Stimulated activated CD4-positive, alpha-beta T cell treated with anti-CD3 and anti-CD28 coated beads, Interleukin-2, amount 100 ng/mL, for 24 hours (primary cell): ENCODE measurements at regions not wholly inside any gene's neighbourhood (a gene's known extent, or its start where the extent isn't known, plus 50 kb on each side); places are given as distances from the start of the nearest gene placed in this dataset.
A peak's percentile ranks its signal among the peaks of the same experiment; 100 is the strongest.

Source experiments
- DNase-seq, 2 donors: peaks; one replicate each; pipeline ENCODE4 v3.0.0-alpha.2; 2020

- no peak for DNase-seq
Observed at GRCh38 chr12:88251798-88252197, 109.7 kb downstream of the TMTC3 start.

GRCh38 chr12:88253371-88253978 lies 111.4 kb downstream of the TMTC3 start:
- no peak for DNase-seq

GRCh38 chr12:88255224-88255623 lies 113.1 kb downstream of the TMTC3 start:
- DNase-seq = no peak

GRCh38 chr12:88255847-88256246 lies 113.7 kb downstream of the TMTC3 start:
- no peak for DNase-seq

DNA sequence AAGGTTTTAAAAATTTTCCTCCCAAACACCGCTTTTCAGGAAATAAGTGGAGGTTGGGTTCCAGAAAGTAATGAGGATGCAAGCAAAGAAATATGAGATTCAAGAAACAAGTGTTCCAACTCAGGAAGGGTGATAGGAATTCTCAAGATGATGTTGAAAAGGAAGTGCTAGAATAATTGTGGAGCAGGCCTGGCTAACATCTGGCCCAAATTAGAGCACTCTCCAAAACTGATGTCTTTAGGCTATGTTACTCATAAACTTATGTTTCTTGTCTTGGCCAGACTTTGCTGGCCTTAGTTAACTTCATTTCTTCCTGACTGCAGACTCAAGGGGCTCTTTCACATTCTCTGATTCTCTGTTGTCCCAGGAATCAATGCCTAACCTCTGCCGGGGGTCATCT lies 116.3 kb downstream of the TMTC3 start:
- no peak for DNase-seq

- DNase-seq = no peak
Observed at GRCh38 chr12:88266806-88267360, 124.8 kb downstream of the TMTC3 start.

- no peak for DNase-seq
Observed at GRCh38 chr12:88267630-88268029, 125.5 kb downstream of the TMTC3 start.

- no peak for DNase-seq
Observed at GRCh38 chr12:88272456-88272855, 130.3 kb downstream of the TMTC3 start.

DNA sequence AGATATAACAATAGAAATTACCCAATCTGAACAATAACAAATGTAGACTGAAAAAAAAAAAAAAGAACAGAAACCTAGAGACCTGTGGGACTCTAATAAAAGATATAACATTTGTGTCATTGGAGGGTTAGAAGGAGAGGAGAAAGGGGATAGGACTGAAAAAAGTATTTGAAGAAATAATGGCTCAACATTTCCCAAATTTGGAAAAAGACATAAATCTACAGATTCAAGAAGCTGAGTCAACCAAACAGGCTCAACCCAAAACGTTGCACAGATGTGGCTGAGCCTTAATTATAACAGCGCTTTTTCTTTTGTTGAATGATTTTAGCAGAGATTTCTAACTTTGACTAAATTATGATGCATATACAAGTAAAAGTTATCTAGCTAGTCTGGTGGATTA lies 131.3 kb downstream of the TMTC3 start:
- no peak for DNase-seq

DNA sequence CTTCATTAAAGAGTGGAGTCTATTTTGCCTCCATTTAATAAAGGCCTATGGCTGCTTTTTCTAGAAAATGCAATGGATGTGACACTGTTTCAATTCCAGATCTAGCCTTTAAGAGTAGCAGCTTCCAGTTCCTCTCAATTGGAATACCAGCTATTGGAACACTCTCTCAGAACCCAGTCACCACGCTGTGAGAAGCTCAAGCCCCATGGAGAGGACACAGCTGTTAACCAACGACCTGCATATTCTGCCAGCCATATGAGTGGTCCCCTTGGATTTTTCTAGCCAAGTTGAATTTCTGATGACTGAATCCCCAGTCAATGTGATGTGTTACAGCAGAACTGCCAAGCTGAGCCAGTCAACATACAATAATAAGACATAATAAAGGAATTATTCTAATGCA lies 131.8 kb downstream of the TMTC3 start:
- DNase-seq = no peak

DNA sequence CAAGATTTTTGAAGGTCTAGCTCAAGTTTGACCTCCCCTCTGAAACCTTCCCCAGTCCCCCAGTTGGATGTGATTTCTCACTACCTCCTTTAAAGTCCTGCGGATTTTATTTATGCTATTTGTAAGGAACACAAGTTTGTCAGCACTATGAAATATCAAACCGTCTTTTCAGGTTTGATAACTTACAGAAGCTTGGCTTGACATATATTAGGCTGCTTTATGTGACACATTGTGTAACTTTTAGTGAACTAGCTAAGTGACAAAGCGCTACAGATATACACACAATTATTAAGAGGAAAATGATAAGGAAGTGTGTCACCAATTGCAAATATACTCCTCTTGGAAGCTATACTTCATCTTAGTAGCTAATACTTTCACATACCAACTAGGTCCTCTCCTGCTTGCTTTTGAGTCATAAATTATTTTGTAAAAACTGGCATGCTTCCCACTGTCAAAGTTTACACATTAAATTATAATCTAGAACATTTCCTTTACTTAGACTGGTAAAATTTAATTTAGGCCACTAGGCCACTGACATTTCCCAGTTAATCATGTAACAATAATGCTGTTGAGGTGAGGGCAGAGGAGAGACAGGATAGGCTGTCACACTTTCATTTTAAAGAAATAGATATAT lies 149.5 kb downstream of the TMTC3 start:
- no peak for DNase-seq

GRCh38 chr12:88298014-88298682 lies 156.0 kb downstream of the TMTC3 start:
- DNase-seq = no peak

- DNase-seq = no peak
Observed at GRCh38 chr12:88298761-88299242, 156.7 kb downstream of the TMTC3 start.

DNA sequence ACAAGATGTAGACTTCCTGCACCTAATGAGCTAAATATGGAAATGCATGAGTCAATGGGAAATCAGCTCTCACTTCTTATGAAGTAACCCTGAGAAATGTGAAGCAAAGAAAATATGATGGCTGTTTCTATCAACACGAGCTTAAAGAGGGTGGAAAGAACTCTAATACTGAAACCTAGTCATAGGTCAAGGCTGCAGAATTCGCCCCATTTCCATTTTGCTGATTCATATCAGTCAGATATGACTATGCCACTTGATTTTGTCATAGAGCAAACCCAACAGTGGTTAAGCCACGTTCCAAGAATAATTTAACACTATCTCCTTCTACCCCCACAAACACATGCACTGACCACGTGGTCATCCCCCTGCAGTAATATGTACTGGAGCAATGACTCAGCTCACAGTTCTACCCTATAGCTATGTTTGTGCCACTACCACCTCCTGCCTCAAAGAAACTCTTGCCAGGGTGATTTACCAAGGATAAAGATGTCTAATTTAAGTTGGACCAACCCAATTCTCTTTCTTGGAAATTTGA lies 157.5 kb downstream of the TMTC3 start:
- DNase-seq = peak; percentile 46 to 47

GRCh38 chr12:88300931-88301330 lies 158.8 kb downstream of the TMTC3 start:
- DNase-seq = no peak

DNA sequence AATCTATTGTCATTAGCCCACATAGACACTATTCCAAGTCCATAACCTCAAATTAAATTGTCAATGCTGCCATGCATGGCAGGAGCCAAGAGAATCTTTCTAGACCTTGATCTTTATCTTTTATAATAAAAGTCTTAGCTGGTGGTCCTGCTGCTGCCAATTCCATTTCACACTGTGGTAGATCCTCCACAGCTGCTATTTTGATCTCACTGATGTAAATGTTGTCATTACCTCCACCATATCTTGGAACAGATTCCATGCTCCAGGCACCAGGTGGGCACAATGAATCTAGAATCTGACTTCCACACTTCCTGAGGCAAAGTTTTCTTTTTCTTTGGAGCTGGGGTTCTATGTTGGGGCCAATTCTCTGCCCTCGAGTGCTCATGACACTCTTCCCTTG lies 161.2 kb downstream of the TMTC3 start:
- no peak for DNase-seq

DNA sequence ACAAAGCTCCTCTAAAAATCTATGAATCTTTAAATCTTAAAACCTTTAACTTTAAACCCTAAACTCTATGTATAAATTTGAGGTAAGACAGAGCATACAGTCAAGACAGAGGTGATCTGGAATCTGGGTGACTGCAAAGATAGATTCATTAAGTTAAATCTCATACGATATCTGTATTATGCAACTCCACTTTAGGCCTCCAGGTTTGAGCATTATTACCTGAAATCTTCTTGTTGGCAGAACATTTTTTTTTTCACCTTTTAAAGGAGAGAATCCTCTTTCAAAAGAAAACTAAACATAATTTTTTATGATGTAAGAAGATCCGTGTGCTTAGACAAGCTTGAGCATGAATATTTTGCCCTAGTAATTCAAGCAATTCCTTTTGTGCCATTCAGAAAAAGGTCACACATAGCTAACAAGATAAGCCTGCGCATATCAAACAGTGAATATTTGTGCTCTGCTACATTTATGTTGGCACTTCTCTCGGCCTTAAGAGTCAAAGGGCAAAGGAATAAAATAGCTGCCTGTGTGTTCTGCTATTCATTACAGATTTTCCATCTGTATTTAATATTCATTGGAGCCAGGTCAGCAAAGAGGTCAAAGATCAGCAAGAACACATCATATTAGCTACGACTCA lies 163.3 kb downstream of the TMTC3 start:
- no peak for DNase-seq

GRCh38 chr12:88306471-88307069 lies 164.5 kb downstream of the TMTC3 start:
- DNase-seq = no peak

- no peak for DNase-seq
Observed at GRCh38 chr12:88307961-88308360, 165.9 kb downstream of the TMTC3 start.

GRCh38 chr12:88308825-88309224 lies 166.7 kb downstream of the TMTC3 start:
- DNase-seq = no peak

DNA sequence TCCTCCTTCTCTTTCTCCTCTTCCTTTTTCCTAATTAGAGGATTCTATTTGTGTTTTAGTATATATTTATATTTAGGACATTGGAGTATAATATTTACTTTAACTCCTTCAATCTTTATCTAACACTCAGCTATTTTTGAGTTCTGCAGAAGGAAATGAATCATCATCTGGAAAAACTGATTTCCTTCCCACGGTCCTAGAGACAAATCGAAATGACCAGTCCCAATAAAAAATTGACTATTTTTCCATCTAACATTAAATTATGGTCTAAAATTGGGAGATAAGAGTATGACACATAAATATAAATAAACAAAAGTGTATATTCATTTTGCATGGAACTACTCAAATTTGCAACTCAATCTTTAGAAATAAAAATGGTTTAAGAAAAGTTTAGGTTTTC lies 167.4 kb downstream of the TMTC3 start:
- DNase-seq = no peak

DNA sequence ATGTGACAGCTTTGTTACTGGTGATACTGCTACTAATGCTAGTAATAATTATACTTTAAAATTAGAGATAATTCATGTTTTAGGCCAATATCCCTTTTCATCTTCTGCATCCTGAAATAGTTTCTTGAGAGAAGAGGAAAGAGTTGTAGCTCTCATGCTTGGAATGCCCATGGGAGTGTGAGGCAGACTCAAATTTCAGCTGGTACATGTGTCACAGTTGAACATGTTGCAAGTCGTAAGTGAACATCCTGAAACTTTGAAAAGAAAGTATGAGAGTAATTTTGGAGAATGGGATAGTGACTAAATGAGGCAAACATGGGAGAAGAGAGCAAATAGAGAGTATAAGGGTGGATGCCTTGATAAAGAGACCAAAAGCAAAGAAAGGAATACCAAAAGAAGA lies 168.0 kb downstream of the TMTC3 start:
- DNase-seq = no peak

DNA sequence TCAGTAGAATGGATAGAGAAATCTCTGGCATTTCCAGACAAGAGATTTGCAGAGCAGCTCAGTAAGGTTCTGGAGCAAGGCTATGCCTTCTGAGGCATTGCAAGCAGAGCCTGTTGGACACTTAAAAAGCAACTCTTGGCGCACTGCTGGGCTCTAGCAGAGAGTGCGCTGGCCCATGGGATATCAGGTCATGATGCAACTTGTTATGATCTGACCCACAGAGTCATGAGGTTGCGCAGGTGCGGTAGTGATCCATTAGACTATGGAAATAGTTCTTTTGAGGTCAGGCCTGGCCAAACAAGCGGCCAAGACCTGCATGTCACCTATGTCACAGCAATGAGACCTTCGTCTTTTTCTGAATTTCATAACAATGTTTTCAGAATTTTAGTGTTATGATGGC lies 168.6 kb downstream of the TMTC3 start:
- no peak for DNase-seq
